Esophagus muscularis mucosa (tissue), 3 donors: ENCODE measurements at regions not wholly inside any gene's neighbourhood (a gene's known extent, or its start where the extent isn't known, plus 50 kb on each side); places are given as distances from the start of the nearest gene placed in this dataset.

ENCODE experiments used
- POLR2A ChIP-seq: fragments of 450-650 bp; IDR thresholded peaks from one replicate; pipeline ENCODE4 v1.6.1; 2017; ENCODE audit warnings: antibody characterized with exemption, moderate library complexity, mild to moderate bottlenecking, low read depth
- TF ChIP-seq, protein P1 (sequence below), 3 experiments: fragments of 200-600 bp in 2 of 3; fragments of 450-650 bp in 1 of 3; sonication (generic) in 2 of 3; IDR thresholded peaks; one replicate each; pipeline ENCODE4 v1.5.1; 2017 to 2019; ENCODE audit warnings: antibody characterized with exemption in 3 of 3, mild to moderate bottlenecking in 2 of 3, moderate library complexity in 1 of 3

DNA sequence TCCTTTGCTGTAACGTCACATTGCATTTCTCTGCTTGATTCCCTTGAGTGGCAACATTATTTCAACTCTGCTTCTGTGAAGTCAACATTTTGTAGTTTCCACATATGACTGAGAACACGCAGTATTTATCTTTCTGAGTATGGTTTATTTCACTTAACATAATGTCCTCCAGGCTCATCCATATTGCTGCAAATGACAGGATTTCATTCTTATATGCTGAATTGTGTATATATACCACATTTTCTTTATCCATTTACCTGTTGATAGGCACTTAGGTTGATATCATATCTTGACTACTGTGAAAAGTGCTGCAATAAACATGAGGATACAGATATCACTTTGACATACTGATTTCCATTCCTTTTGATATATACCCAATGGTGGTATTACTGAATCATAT, 878.5 kb downstream of the PLOD2 start:
- TF ChIP-seq POLR2A: no peak
- TF ChIP-seq, protein P1, sequence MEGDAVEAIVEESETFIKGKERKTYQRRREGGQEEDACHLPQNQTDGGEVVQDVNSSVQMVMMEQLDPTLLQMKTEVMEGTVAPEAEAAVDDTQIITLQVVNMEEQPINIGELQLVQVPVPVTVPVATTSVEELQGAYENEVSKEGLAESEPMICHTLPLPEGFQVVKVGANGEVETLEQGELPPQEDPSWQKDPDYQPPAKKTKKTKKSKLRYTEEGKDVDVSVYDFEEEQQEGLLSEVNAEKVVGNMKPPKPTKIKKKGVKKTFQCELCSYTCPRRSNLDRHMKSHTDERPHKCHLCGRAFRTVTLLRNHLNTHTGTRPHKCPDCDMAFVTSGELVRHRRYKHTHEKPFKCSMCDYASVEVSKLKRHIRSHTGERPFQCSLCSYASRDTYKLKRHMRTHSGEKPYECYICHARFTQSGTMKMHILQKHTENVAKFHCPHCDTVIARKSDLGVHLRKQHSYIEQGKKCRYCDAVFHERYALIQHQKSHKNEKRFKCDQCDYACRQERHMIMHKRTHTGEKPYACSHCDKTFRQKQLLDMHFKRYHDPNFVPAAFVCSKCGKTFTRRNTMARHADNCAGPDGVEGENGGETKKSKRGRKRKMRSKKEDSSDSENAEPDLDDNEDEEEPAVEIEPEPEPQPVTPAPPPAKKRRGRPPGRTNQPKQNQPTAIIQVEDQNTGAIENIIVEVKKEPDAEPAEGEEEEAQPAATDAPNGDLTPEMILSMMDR (IDR thresholded peaks at IDR 0.05): no peak
